Type B pancreatic cell (in vitro differentiated cells): ENCODE measurements at regions not wholly inside any gene's neighbourhood (a gene's known extent, or its start where the extent isn't known, plus 50 kb on each side); places are given as distances from the start of the nearest gene placed in this dataset.

Experiments used
- DNase-seq: peaks from one replicate; pipeline ENCODE4 v3.0.0; 2021; ENCODE audit warnings: mixed read lengths; ENCODE audit not compliant: unreplicated experiment; ENCODE audit errors: extremely low spot score
- H3K27ac Mint-ChIP-seq: 2 replicates; pipeline ENCODE4 v1.8.0; 2021; ENCODE audit warnings: mild to moderate bottlenecking, mixed read lengths
- H3K27me3 Mint-ChIP-seq: 2 replicates; pipeline ENCODE4 v1.8.0; 2021; ENCODE audit warnings: mixed read lengths
- H3K36me3 Mint-ChIP-seq: 2 replicates; pipeline ENCODE4 v1.8.0; 2021; ENCODE audit warnings: mixed read lengths
- H3K4me1 Mint-ChIP-seq: one replicate; pipeline ENCODE4 v1.8.0; 2021; ENCODE audit warnings: mixed read lengths; ENCODE audit not compliant: unreplicated experiment
- H3K4me3 Mint-ChIP-seq: 2 replicates; pipeline ENCODE4 v1.8.0; 2021; ENCODE audit warnings: mild to moderate bottlenecking, mixed read lengths
- H3K9me3 Mint-ChIP-seq: 2 replicates; pipeline ENCODE4 v1.8.0; 2021; ENCODE audit warnings: mixed read lengths
- CTCF ChIP-seq: fragments of 200-600 bp; sonication (generic); conservative IDR thresholded peaks from 2 replicates; pipeline ENCODE4 v1.5.0; 2021; ENCODE audit warnings: antibody characterized with exemption, mild to moderate bottlenecking

- Mint-ChIP-seq H3K36me3 (no peaks in the 10 kb centered on the region), H3K4me3 (no peak overlapping the region), H3K4me1 (peaks cover 3% of the 10 kb centered on the region), H3K27ac (no peak overlapping the region), H3K27me3 (no peaks in the 10 kb centered on the region), H3K9me3 (peaks cover 12% of the 10 kb centered on the region)
- DNase-seq, result no peak
- no peak for TF ChIP-seq CTCF
Measured at GRCh38 chr4:147192679-147193078, 247.0 kb upstream of the TTC29 start.

GRCh38 chr4:147194114-147194513 lies 248.4 kb upstream of the TTC29 start:
- H3K4me1 Mint-ChIP-seq, result peaks cover 4% of the 10 kb centered on the region
- DNase-seq, result no peak
- no peak overlapping the region for H3K4me3 Mint-ChIP-seq
- H3K9me3 Mint-ChIP-seq, result peaks cover 1% of the 10 kb centered on the region
- H3K27ac Mint-ChIP-seq, result no peak overlapping the region
- no peaks in the 10 kb centered on the region for H3K27me3 Mint-ChIP-seq
- H3K36me3 Mint-ChIP-seq, result no peaks in the 10 kb centered on the region
- TF ChIP-seq CTCF, result no peak

GRCh38 chr4:147194604-147195003 lies 248.9 kb upstream of the TTC29 start:
- no peaks in the 10 kb centered on the region for H3K27me3 Mint-ChIP-seq
- TF ChIP-seq CTCF, result no peak

GRCh38 chr4:147195386-147195785 lies 249.7 kb upstream of the TTC29 start:
- Mint-ChIP-seq H3K9me3 (no peaks in the 10 kb centered on the region), H3K27ac (no peak overlapping the region), H3K27me3 (no peaks in the 10 kb centered on the region), H3K4me1 (peaks cover 4% of the 10 kb centered on the region), H3K36me3 (no peaks in the 10 kb centered on the region), H3K4me3 (no peak overlapping the region)
- DNase-seq, result no peak
- TF ChIP-seq CTCF, result no peak

More at GRCh38 chr4:147194604-147195003, 248.9 kb upstream of the TTC29 start:
- Mint-ChIP-seq H3K36me3 (no peaks in the 10 kb centered on the region), H3K9me3 (no peaks in the 10 kb centered on the region), H3K4me1 (peaks cover 4% of the 10 kb centered on the region), H3K4me3 (no peak overlapping the region), H3K27ac (no peak overlapping the region)
- DNase-seq, result no peak

GRCh38 chr4:147198411-147199051 lies 252.9 kb upstream of the TTC29 start:
- TF ChIP-seq CTCF, result no peak
- Mint-ChIP-seq H3K4me1 (peaks cover 4% of the 10 kb centered on the region), H3K27me3 (no peaks in the 10 kb centered on the region), H3K27ac (no peak overlapping the region), H3K36me3 (no peaks in the 10 kb centered on the region), H3K9me3 (no peaks in the 10 kb centered on the region), H3K4me3 (no peak overlapping the region)
- no peak for DNase-seq

- H3K27ac Mint-ChIP-seq, result no peak overlapping the region
- DNase-seq, result no peak
- H3K27me3 Mint-ChIP-seq, result no peaks in the 10 kb centered on the region
- no peaks in the 10 kb centered on the region for H3K9me3 Mint-ChIP-seq
- no peaks in the 10 kb centered on the region for H3K36me3 Mint-ChIP-seq
- TF ChIP-seq CTCF, result no peak
- H3K4me1 Mint-ChIP-seq, result peaks cover 4% of the 10 kb centered on the region
- no peak overlapping the region for H3K4me3 Mint-ChIP-seq
Measured at GRCh38 chr4:147201016-147201415, 255.4 kb upstream of the TTC29 start.
